ENCODE measurements at regions not wholly inside any gene's neighbourhood (a gene's known extent, or its start where the extent isn't known, plus 50 kb on each side); places are given as distances from the start of the nearest gene placed in this dataset.

GRCh38 chr10:61021926-61022325, 77.9 kb upstream of the RHOBTB1 start:
- CTCF ChIA-PET: no interaction called here
- H3K9me3 Mint-ChIP-seq: peaks cover 3% of the 10 kb centered on the region; the same call in 1 of the 2 replicates
- no peaks in the 10 kb centered on the region for H3K27me3 Mint-ChIP-seq (ENCODE audit: low read depth)
- no peaks in the 10 kb centered on the region for H3K36me3 Mint-ChIP-seq
- POLR2A ChIA-PET: no interaction called here
- H3K27ac Mint-ChIP-seq: no peak overlapping the region
- no peak overlapping the region for H3K4me3 Mint-ChIP-seq
- ATAC-seq: no peak
- H3K4me1 Mint-ChIP-seq: peaks cover 7% of the 10 kb centered on the region
- DNase-seq (ENCODE audit: low spot score): no peak
- TF ChIP-seq GRHL2 (CRISPR knock-in tag; IDR thresholded peaks at IDR 0.05; ENCODE audit: insufficient replicate concordance, severe bottlenecking) (no peak), ZBTB21 (CRISPR knock-in tag; IDR thresholded peaks at IDR 0.05; ENCODE audit: borderline replicate concordance) (no peak), ZNF317 (CRISPR knock-in tag; IDR thresholded peaks at IDR 0.05; ENCODE audit: borderline replicate concordance, low read depth) (no peak), ZNF423 (CRISPR knock-in tag; IDR thresholded peaks at IDR 0.05) (no peak), USF2 (CRISPR knock-in tag; IDR thresholded peaks at IDR 0.05) (no peak), ZNF263 (CRISPR knock-in tag; IDR thresholded peaks at IDR 0.05; ENCODE audit: low read depth) (no peak), JUN (CRISPR knock-in tag; IDR thresholded peaks at IDR 0.05) (no peak), FOXP1 (CRISPR knock-in tag; IDR thresholded peaks at IDR 0.05; ENCODE audit: borderline replicate concordance) (no peak), TEAD4 (CRISPR knock-in tag; IDR thresholded peaks at IDR 0.05) (no peak), MLX (CRISPR knock-in tag; IDR thresholded peaks at IDR 0.05) (no peak), ATF2 (CRISPR knock-in tag; IDR thresholded peaks at IDR 0.05; ENCODE audit: borderline replicate concordance, low read depth) (no peak), JAZF1 (CRISPR knock-in tag; IDR thresholded peaks at IDR 0.05) (no peak), E2F4 (CRISPR knock-in tag; IDR thresholded peaks at IDR 0.05; ENCODE audit: borderline replicate concordance, low read depth) (no peak)

- peaks cover 7% of the 10 kb centered on the region for H3K4me1 Mint-ChIP-seq
- no peak for ATAC-seq
- H3K27ac Mint-ChIP-seq: no peak overlapping the region
- DNase-seq (ENCODE audit: low spot score): no peak
- no peaks in the 10 kb centered on the region for H3K27me3 Mint-ChIP-seq (ENCODE audit: low read depth)
- ChIA-PET CTCF (no interaction called here), POLR2A (no interaction called here)
- H3K9me3 Mint-ChIP-seq: peaks cover 3% of the 10 kb centered on the region; the same call in 1 of the 2 replicates
- H3K4me3 Mint-ChIP-seq: no peak overlapping the region
- no peaks in the 10 kb centered on the region for H3K36me3 Mint-ChIP-seq
- TF ChIP-seq ZNF263 (CRISPR knock-in tag; IDR thresholded peaks at IDR 0.05; ENCODE audit: low read depth) (no peak), SP1 (CRISPR knock-in tag; conservative IDR thresholded peaks at IDR 0.05) (no peak), KAT7 (CRISPR knock-in tag; IDR thresholded peaks at IDR 0.05; ENCODE audit: borderline replicate concordance) (no peak), GTF2I (CRISPR knock-in tag; conservative IDR thresholded peaks at IDR 0.05) (no peak), NR1H2 (CRISPR knock-in tag; IDR thresholded peaks at IDR 0.05) (no peak), E2F5 (CRISPR knock-in tag; IDR thresholded peaks at IDR 0.05) (no peak), USF2 (CRISPR knock-in tag; IDR thresholded peaks at IDR 0.05) (no peak), RELA (CRISPR knock-in tag; IDR thresholded peaks at IDR 0.05; ENCODE audit: borderline replicate concordance) (no peak), MLX (CRISPR knock-in tag; IDR thresholded peaks at IDR 0.05) (no peak), E2F1 (CRISPR knock-in tag; IDR thresholded peaks at IDR 0.05) (no peak), NR2C2 (CRISPR knock-in tag; IDR thresholded peaks at IDR 0.05) (no peak), ZMAT4 (CRISPR knock-in tag; IDR thresholded peaks at IDR 0.05) (no peak), HMGXB4 (CRISPR knock-in tag; IDR thresholded peaks at IDR 0.05) (no peak)
Measured at GRCh38 chr10:61020420-61021158, 76.6 kb upstream of the RHOBTB1 start.
